SK-N-SH treated with all-trans-retinoic acid at 6 μM for 48 hours (cell line): ENCODE measurements at regions not wholly inside any gene's neighbourhood (a gene's known extent, or its start where the extent isn't known, plus 50 kb on each side); places are given as distances from the start of the nearest gene placed in this dataset.

ENCODE experiments used
- OSR1 ChIP-seq: fragments of 250-450 bp; sonication (Bioruptor Pico); IDR thresholded peaks from 2 replicates; pipeline ENCODE4 v1.8.0; 2022; ENCODE audit warnings: moderate library complexity, mild to moderate bottlenecking, inconsistent platforms
- TOX ChIP-seq: fragments of 250-450 bp; sonication (Bioruptor Pico); IDR thresholded peaks from 2 replicates; pipeline ENCODE4 v1.8.0; 2021; ENCODE audit warnings: mild to moderate bottlenecking, moderate library complexity, borderline replicate concordance
- TF ChIP-seq, protein P1 (sequence below): fragments of 250-450 bp; sonication (Bioruptor Pico); IDR thresholded peaks from 2 replicates; pipeline ENCODE4 v1.8.0; 2020; ENCODE audit warnings: mild to moderate bottlenecking, moderate library complexity, borderline replicate concordance
- TF ChIP-seq, protein P2 (sequence below): fragments of 250-450 bp; sonication (Bioruptor Pico); IDR thresholded peaks from 2 replicates; pipeline ENCODE4 v1.8.0; 2021; ENCODE audit warnings: low read depth, mild to moderate bottlenecking, moderate library complexity, borderline replicate concordance
- TF ChIP-seq, protein P3 (sequence below): fragments of 250-450 bp; sonication (Bioruptor Pico); IDR thresholded peaks from 2 replicates; pipeline ENCODE4 v1.5.1; 2021; ENCODE audit warnings: mild to moderate bottlenecking, moderate library complexity

DNA sequence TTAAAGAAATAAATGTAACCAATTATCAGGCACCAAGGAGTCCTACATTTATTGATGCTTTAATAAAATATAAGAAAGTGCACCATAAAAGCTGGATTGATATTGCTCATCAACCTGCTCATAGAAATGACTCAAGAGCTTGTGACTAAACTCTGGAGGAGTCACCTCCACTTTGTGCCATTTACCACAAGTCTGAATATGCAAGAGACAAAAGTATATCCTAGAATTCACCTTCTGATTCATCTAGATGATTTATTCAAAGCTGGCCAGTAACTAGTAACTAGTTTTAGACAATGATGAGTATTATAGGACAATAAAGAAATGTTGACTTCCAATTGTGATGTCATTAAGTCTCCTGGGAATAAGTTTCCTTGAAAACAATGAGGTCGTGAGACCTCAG lies 146.0 kb upstream of the SOX11 start:
- TF ChIP-seq, protein P1, sequence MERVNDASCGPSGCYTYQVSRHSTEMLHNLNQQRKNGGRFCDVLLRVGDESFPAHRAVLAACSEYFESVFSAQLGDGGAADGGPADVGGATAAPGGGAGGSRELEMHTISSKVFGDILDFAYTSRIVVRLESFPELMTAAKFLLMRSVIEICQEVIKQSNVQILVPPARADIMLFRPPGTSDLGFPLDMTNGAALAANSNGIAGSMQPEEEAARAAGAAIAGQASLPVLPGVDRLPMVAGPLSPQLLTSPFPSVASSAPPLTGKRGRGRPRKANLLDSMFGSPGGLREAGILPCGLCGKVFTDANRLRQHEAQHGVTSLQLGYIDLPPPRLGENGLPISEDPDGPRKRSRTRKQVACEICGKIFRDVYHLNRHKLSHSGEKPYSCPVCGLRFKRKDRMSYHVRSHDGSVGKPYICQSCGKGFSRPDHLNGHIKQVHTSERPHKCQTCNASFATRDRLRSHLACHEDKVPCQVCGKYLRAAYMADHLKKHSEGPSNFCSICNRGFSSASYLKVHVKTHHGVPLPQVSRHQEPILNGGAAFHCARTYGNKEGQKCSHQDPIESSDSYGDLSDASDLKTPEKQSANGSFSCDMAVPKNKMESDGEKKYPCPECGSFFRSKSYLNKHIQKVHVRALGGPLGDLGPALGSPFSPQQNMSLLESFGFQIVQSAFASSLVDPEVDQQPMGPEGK (CRISPR knock-in tag): no peak
- TF ChIP-seq, protein P2, sequence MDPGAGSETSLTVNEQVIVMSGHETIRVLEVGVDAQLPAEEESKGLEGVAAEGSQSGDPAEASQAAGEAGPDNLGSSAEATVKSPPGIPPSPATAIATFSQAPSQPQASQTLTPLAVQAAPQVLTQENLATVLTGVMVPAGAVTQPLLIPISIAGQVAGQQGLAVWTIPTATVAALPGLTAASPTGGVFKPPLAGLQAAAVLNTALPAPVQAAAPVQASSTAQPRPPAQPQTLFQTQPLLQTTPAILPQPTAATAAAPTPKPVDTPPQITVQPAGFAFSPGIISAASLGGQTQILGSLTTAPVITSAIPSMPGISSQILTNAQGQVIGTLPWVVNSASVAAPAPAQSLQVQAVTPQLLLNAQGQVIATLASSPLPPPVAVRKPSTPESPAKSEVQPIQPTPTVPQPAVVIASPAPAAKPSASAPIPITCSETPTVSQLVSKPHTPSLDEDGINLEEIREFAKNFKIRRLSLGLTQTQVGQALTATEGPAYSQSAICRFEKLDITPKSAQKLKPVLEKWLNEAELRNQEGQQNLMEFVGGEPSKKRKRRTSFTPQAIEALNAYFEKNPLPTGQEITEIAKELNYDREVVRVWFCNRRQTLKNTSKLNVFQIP (CRISPR knock-in tag): no peak
- TF ChIP-seq, protein P3, sequence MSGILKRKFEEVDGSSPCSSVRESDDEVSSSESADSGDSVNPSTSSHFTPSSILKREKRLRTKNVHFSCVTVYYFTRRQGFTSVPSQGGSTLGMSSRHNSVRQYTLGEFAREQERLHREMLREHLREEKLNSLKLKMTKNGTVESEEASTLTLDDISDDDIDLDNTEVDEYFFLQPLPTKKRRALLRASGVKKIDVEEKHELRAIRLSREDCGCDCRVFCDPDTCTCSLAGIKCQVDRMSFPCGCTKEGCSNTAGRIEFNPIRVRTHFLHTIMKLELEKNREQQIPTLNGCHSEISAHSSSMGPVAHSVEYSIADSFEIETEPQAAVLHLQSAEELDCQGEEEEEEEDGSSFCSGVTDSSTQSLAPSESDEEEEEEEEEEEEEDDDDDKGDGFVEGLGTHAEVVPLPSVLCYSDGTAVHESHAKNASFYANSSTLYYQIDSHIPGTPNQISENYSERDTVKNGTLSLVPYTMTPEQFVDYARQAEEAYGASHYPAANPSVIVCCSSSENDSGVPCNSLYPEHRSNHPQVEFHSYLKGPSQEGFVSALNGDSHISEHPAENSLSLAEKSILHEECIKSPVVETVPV (CRISPR knock-in tag): no peak
- TF ChIP-seq OSR1 (CRISPR knock-in tag) (no peak), TOX (CRISPR knock-in tag) (no peak)
